Parathyroid adenoma (tissue), 2 donors: ENCODE measurements at regions not wholly inside any gene's neighbourhood (a gene's known extent, or its start where the extent isn't known, plus 50 kb on each side); places are given as distances from the start of the nearest gene placed in this dataset.

Source experiments
- H2AFZ ChIP-seq: fragments of 300-600 bp; sonication (generic); one replicate; pipeline ENCODE4 v1.7.0; 2017; ENCODE audit warnings: antibody characterized with exemption, mild to moderate bottlenecking
- H3K27ac ChIP-seq: fragments of 300-600 bp; sonication (generic); one replicate; pipeline ENCODE4 v1.7.0; 2017
- H3K27me3 ChIP-seq: fragments of 300-600 bp; sonication (generic); one replicate; pipeline ENCODE4 v1.7.0; 2017; ENCODE audit warnings: low read length; ENCODE audit not compliant: control insufficient read depth, insufficient read depth
- H3K36me3 ChIP-seq: fragments of 300-600 bp; sonication (generic); one replicate; pipeline ENCODE4 v1.7.0; 2017; ENCODE audit warnings: low read length; ENCODE audit not compliant: control insufficient read depth, insufficient read depth
- H3K4me1 ChIP-seq: fragments of 300-600 bp; sonication (generic); one replicate; pipeline ENCODE4 v1.7.0; 2017; ENCODE audit warnings: control low read depth
- H3K4me2 ChIP-seq: fragments of 300-600 bp; sonication (generic); one replicate; pipeline ENCODE4 v1.7.0; 2017; ENCODE audit warnings: low read length
- H3K4me3 ChIP-seq: fragments of 300-600 bp; sonication (generic); one replicate; pipeline ENCODE4 v1.7.0; 2017; ENCODE audit warnings: low read depth, low read length
- H3K79me2 ChIP-seq: fragments of 300-600 bp; sonication (generic); one replicate; pipeline ENCODE4 v1.7.0; 2017; ENCODE audit warnings: control low read depth
- H3K9ac ChIP-seq: fragments of 300-600 bp; sonication (generic); one replicate; pipeline ENCODE4 v1.7.0; 2017; ENCODE audit warnings: mild to moderate bottlenecking
- H3K9me3 ChIP-seq: fragments of 300-600 bp; sonication (generic); one replicate; pipeline ENCODE4 v1.7.0; 2017; ENCODE audit warnings: low read length; ENCODE audit not compliant: control insufficient read depth
- CTCF ChIP-seq: fragments of 300-600 bp; sonication (generic); IDR thresholded peaks from one replicate; pipeline ENCODE4 v1.7.0; 2017; ENCODE audit warnings: antibody characterized with exemption, mild to moderate bottlenecking
- donor health status: primary hyperparathyroidism.

GRCh38 chr2:172344159-172344558 is 83.2 kb upstream of the ITGA6 start:
- Histone ChIP-seq H3K4me2 (no peak overlapping the region), H3K27ac (no peak overlapping the region), H2AFZ (no peak overlapping the region), H3K4me1 (no peaks in the 10 kb centered on the region), H3K9me3 (no peaks in the 10 kb centered on the region), H3K36me3 (no peaks in the 10 kb centered on the region), H3K4me3 (no peak overlapping the region), H3K79me2 (no peaks in the 10 kb centered on the region), H3K27me3 (no peaks in the 10 kb centered on the region), H3K9ac (no peak overlapping the region)
- no peak for TF ChIP-seq CTCF

DNA sequence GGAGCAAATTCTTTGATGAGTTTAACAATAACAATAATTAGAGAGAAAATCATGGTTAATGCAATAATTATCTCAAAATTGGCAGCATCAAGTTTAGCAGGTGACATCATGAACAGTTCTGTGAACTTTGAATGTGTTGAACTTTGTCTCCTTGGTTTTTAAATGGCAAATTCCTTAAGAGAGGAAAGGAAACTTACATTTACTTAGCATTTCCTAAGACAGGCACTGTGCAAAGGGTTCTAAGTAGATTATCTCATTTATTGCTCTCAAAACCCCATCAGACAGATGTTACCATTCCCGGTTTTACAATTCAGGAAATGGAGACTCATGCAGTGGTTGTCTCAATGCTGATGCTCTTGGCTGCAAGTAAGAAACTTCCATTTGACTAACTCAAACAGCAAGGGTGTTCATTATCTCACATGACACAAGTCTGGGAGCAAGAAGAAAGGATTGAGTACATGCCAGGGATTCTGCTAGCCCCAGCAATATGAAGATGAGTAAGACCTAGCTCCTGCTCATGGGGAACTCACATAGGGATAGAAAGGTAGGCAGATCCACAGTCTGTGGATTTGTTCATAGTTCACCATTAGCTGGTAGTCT is 81.3 kb upstream of the ITGA6 start:
- H3K9ac ChIP-seq: no peak overlapping the region
- no peak for TF ChIP-seq CTCF
- H3K4me3 ChIP-seq: no peak overlapping the region
- no peaks in the 10 kb centered on the region for H3K79me2 ChIP-seq
- H3K27ac ChIP-seq: no peak overlapping the region
- no peaks in the 10 kb centered on the region for H3K36me3 ChIP-seq
- H3K4me2 ChIP-seq: no peak overlapping the region
- H3K4me1 ChIP-seq: no peaks in the 10 kb centered on the region
- no peak overlapping the region for H2AFZ ChIP-seq
- no peaks in the 10 kb centered on the region for H3K27me3 ChIP-seq
- no peaks in the 10 kb centered on the region for H3K9me3 ChIP-seq

GRCh38 chr2:172348555-172349288 is 78.7 kb upstream of the ITGA6 start:
- H3K9me3 ChIP-seq: no peaks in the 10 kb centered on the region
- H3K9ac ChIP-seq: no peak overlapping the region
- no peaks in the 10 kb centered on the region for H3K79me2 ChIP-seq
- no peaks in the 10 kb centered on the region for H3K36me3 ChIP-seq
- H3K4me2 ChIP-seq: no peak overlapping the region
- no peak overlapping the region for H3K4me3 ChIP-seq
- no peak overlapping the region for H3K27ac ChIP-seq
- no peaks in the 10 kb centered on the region for H3K4me1 ChIP-seq
- H2AFZ ChIP-seq: no peak overlapping the region
- TF ChIP-seq CTCF: no peak
- no peaks in the 10 kb centered on the region for H3K27me3 ChIP-seq

DNA sequence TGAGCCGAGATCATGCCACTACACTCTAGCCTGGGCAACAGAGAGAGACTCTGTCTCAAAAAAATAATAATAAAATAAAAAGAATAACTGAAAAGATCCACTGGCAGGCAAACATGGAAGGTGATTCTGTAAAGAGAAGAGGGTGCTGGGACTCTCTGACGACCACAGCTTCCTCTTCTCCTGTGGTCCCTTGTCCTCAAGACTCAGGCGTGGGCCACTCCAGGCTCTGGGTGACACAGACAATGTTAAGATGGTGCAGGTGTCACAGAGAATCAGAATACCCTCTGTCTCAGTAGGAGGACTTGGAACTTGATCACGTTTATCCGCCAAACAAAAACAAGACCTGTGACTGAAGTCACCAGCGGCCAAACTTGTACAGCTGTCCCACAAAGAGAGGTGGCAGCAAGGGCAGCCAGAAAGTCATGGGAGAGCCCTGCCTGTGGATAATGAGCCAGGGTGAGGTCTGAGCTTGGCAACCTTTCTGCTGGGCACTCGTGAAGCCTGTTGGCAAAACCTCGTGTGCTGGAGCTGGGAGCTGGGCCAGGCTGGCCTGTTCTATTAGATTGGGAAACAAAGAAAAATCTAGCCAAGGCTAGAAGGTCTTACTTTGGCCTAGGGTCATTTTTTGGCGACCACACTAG is 76.4 kb upstream of the ITGA6 start:
- no peaks in the 10 kb centered on the region for H3K79me2 ChIP-seq
- TF ChIP-seq CTCF: no peak
- H3K27ac ChIP-seq: no peak overlapping the region
- no peaks in the 10 kb centered on the region for H3K4me1 ChIP-seq
- no peaks in the 10 kb centered on the region for H3K27me3 ChIP-seq
- no peak overlapping the region for H2AFZ ChIP-seq
- H3K36me3 ChIP-seq: no peaks in the 10 kb centered on the region
- H3K9ac ChIP-seq: no peak overlapping the region
- no peaks in the 10 kb centered on the region for H3K9me3 ChIP-seq
- no peak overlapping the region for H3K4me2 ChIP-seq
- no peak overlapping the region for H3K4me3 ChIP-seq
